Prostate gland (tissue), 2 donors: ENCODE measurements at regions not wholly inside any gene's neighbourhood (a gene's known extent, or its start where the extent isn't known, plus 50 kb on each side); places are given as distances from the start of the nearest gene placed in this dataset.

ENCODE experiments used
- CTCF ChIP-seq, 4 experiments: fragments of 200-600 bp in 2 of 4; fragments of 450-650 bp in 2 of 4; sonication (generic) in 2 of 4; IDR thresholded peaks; 1 replicate in 3 of 4; 2 replicates in 1 of 4; pipeline ENCODE4 v1.5.1; 2016 to 2019; ENCODE audit warnings: antibody characterized with exemption in 4 of 4, mild to moderate bottlenecking in 2 of 4, moderate library complexity in 2 of 4
- POLR2A ChIP-seq: fragments of 450-650 bp; IDR thresholded peaks from one replicate; pipeline ENCODE4 v1.6.1; 2016; ENCODE audit warnings: antibody characterized with exemption, mild to moderate bottlenecking
- POLR2AphosphoS5 ChIP-seq: sonication (generic); formaldehyde crosslinking; IDR thresholded peaks from one replicate; pipeline ENCODE4 v1.6.1; 2017; ENCODE audit warnings: antibody characterized with exemption

DNA sequence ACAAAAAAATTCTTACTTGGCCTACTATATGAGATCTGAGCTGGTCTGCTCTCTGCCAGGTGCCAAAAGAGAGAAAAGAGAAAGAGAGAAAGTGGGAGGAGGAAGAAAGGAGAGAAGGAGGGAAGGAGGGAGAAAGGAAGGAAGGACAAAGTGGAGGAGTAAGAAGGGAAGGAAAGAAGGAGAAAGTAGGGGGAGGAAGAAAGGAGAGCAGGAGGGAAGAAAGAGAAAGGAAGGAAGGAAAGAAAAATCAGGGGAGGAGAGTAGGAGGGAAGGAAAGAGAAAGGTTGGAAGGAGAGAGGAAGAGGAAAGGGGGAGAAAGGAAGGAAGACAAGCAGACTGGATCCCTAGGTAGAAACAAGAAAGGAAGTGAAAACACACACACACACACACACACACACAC lies 96.8 kb downstream of the RPS29 start:
- TF ChIP-seq POLR2AphosphoS5 = no peak
- TF ChIP-seq CTCF (IDR thresholded peaks at IDR 0.05) = no peak
- TF ChIP-seq POLR2A = no peak
